ENCODE measurements at regions not wholly inside any gene's neighbourhood (a gene's known extent, or its start where the extent isn't known, plus 50 kb on each side); places are given as distances from the start of the nearest gene placed in this dataset.

DNA sequence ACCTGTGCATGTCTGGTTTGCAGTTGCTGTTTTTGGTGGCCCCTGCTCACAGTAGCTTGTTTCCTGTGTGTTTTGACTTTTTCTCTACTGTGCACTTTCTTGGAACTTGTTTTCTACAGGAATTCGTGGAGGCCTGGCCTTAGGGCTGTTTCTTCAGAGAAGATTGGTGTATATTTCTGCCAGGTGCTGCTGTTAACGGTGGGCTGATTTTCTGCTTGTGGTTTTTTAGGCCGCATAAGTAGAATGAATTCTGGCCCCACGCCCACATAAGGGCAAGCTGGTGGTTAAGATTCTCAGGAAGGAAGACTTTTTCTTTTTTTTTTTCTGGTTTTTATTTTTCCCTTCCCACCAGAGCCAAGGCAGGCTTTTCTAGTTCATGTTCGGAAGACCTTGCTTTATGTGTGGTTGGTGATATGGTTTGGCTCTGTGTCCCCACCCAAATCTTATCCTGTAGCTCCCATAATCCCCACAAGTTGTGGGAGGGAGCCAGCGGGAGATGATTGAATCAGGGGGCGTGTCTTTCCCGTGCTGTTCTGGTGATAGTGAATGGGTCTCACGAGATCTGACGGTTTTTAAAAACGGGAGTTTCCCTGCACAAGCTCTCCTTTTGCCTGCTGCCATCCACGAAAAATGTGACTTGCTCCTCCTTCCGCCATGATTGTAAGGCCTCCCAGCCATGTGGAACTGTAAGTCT, 71.5 kb upstream of the DISP3 start:
- TF ChIP-seq, protein P1, sequence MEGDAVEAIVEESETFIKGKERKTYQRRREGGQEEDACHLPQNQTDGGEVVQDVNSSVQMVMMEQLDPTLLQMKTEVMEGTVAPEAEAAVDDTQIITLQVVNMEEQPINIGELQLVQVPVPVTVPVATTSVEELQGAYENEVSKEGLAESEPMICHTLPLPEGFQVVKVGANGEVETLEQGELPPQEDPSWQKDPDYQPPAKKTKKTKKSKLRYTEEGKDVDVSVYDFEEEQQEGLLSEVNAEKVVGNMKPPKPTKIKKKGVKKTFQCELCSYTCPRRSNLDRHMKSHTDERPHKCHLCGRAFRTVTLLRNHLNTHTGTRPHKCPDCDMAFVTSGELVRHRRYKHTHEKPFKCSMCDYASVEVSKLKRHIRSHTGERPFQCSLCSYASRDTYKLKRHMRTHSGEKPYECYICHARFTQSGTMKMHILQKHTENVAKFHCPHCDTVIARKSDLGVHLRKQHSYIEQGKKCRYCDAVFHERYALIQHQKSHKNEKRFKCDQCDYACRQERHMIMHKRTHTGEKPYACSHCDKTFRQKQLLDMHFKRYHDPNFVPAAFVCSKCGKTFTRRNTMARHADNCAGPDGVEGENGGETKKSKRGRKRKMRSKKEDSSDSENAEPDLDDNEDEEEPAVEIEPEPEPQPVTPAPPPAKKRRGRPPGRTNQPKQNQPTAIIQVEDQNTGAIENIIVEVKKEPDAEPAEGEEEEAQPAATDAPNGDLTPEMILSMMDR (IDR thresholded peaks at IDR 0.05), result no peak
- no peak for TF ChIP-seq EZH2 (IDR thresholded peaks at IDR 0.05; ENCODE audit: borderline replicate concordance, insufficient read depth, low read depth, low read length, poor library complexity, severe bottlenecking)
